Upper lobe of left lung (tissue), 4 donors: ENCODE measurements at regions not wholly inside any gene's neighbourhood (a gene's known extent, or its start where the extent isn't known, plus 50 kb on each side); places are given as distances from the start of the nearest gene placed in this dataset.

Experiments
- CTCF ChIP-seq, 6 experiments: fragments of 450-650 bp in 4 of 6; fragments of 200-600 bp in 2 of 6; sonication (generic) in 2 of 6; IDR thresholded peaks; one replicate each; pipeline ENCODE4 v1.5.1; 2016 to 2019; ENCODE audit warnings: antibody characterized with exemption in 6 of 6
- POLR2A ChIP-seq, 4 donors: fragments of 450-650 bp; IDR thresholded peaks; one replicate each; pipeline ENCODE4 v1.5.1; 2016 to 2017; ENCODE audit warnings: antibody characterized with exemption in 4 of 4, mild to moderate bottlenecking in 2 of 4
- POLR2AphosphoS5 ChIP-seq, 2 donors: sonication (generic); formaldehyde crosslinking; IDR thresholded peaks; one replicate each; pipeline ENCODE4 v1.5.1; 2017; ENCODE audit warnings: antibody characterized with exemption in 2 of 2

DNA sequence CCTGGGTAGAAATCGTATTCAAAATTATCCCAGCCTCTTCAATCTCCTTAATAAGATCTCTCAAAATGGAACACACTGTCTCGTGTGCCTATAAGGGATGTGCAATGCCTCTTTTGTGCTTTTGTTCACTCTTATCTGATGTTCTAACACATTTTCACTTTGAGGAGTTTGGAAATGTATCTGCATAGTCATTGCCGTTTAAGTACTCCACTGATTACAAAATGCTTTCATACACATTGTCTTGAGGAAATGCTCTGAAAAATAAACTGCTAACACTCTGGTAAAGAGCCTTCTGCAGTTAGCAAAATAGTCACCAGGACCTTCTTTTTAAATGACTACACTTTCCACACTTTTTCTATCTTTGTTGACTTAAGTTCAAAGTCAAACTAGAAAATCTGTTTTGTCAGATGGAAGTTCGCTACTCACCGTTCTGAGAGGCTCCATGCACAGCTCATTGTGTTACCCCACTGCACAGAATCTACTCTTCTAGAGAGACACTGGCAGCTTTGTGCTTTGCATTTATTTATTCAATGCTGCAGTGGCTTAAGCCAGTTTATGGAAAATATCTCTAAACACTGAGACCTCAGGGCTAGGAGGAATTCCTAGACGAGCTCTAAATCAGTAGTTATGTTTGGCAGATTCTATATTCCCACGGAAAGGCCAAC, 159.0 kb downstream of the CHIC2 start:
- TF ChIP-seq CTCF (IDR thresholded peaks at IDR 0.05) (no peak), POLR2AphosphoS5 (IDR thresholded peaks at IDR 0.05) (no peak), POLR2A (IDR thresholded peaks at IDR 0.05) (no peak)
